HEK293T (cell line): ENCODE measurements at regions not wholly inside any gene's neighbourhood (a gene's known extent, or its start where the extent isn't known, plus 50 kb on each side); places are given as distances from the start of the nearest gene placed in this dataset.
A peak's percentile ranks its signal among the peaks of the same experiment; 100 is the strongest.

ENCODE experiments used
- CTCF ChIA-PET: fragments of 350-600 bp; formaldehyde crosslinking; extraction: SDS; loops from one replicate; lab custom pipeline; 2021; ENCODE audit warnings: antibody characterized with exemption, inconsistent platforms; lab: Yijun Ruan, JAX
- POLR2A ChIA-PET: fragments of 350-600 bp; formaldehyde crosslinking; extraction: SDS; loops from one replicate; lab custom pipeline; 2020; ENCODE audit warnings: antibody characterized with exemption, inconsistent platforms; lab: Yijun Ruan, JAX
- DNase-seq: peaks from one replicate; pipeline ENCODE4 v3.0.0; 2012; ENCODE audit warnings: mixed read lengths; ENCODE audit errors: extremely low spot score
- ARNT ChIP-seq: fragments of 450-650 bp; IDR thresholded peaks from 2 replicates; pipeline ENCODE4 v1.6.1; 2017; ENCODE audit warnings: mild to moderate bottlenecking
- BHLHE40 ChIP-seq: fragments of 450-650 bp; IDR thresholded peaks from 2 replicates; pipeline ENCODE4 v1.6.1; 2016; ENCODE audit warnings: mild to moderate bottlenecking, moderate library complexity, borderline replicate concordance
- CTBP1 ChIP-seq: fragments of 450-650 bp; IDR thresholded peaks from 2 replicates; pipeline ENCODE4 v1.6.1; 2016; ENCODE audit warnings: borderline replicate concordance
- ELF4 ChIP-seq: fragments of 450-650 bp; IDR thresholded peaks from 2 replicates; pipeline ENCODE4 v1.6.1; 2017; ENCODE audit warnings: antibody characterized with exemption
- FOXA1 ChIP-seq: fragments of 450-650 bp; IDR thresholded peaks from 2 replicates; pipeline ENCODE4 v1.6.1; 2016; ENCODE audit warnings: mild to moderate bottlenecking
- FOXK2 ChIP-seq: fragments of 450-650 bp; IDR thresholded peaks from 2 replicates; pipeline ENCODE4 v1.6.1; 2016; ENCODE audit warnings: mild to moderate bottlenecking
- FOXM1 ChIP-seq: fragments of 450-650 bp; IDR thresholded peaks from 2 replicates; pipeline ENCODE4 v1.6.1; 2017; ENCODE audit warnings: mild to moderate bottlenecking, borderline replicate concordance
- HDGF ChIP-seq: fragments of 450-650 bp; IDR thresholded peaks from 2 replicates; pipeline ENCODE4 v1.6.1; 2017; ENCODE audit warnings: antibody characterized with exemption, borderline replicate concordance
- L3MBTL2 ChIP-seq: fragments of 450-650 bp; conservative IDR thresholded peaks from 2 replicates; pipeline ENCODE4 v1.6.1; 2016; ENCODE audit warnings: mild to moderate bottlenecking
- LEF1 ChIP-seq: fragments of 450-650 bp; IDR thresholded peaks from 2 replicates; pipeline ENCODE4 v1.6.1; 2017; ENCODE audit warnings: mild to moderate bottlenecking, borderline replicate concordance
- NFRKB ChIP-seq: fragments of 450-650 bp; IDR thresholded peaks from 2 replicates; pipeline ENCODE4 v1.6.1; 2016; ENCODE audit warnings: mild to moderate bottlenecking, moderate library complexity
- PKNOX1 ChIP-seq: fragments of 450-650 bp; IDR thresholded peaks from 2 replicates; pipeline ENCODE4 v1.6.1; 2016
- SP1 ChIP-seq: fragments of 450-650 bp; IDR thresholded peaks from 2 replicates; pipeline ENCODE4 v1.6.1; 2017
- SUZ12 ChIP-seq: fragments of 450-650 bp; IDR thresholded peaks from 2 replicates; pipeline ENCODE4 v1.6.1; 2016; ENCODE audit warnings: mild to moderate bottlenecking
- TARDBP ChIP-seq: fragments of 450-650 bp; IDR thresholded peaks from 2 replicates; pipeline ENCODE4 v1.6.1; 2016
- ZNF384 ChIP-seq: fragments of 450-650 bp; IDR thresholded peaks from 2 replicates; pipeline ENCODE4 v1.6.1; 2016

- no peak for DNase-seq
- ChIA-PET POLR2A (no interaction called here), CTCF (no interaction called here)
- TF ChIP-seq NFRKB: no peak
- no peak for TF ChIP-seq SUZ12
- no peak for TF ChIP-seq L3MBTL2
- TF ChIP-seq FOXK2: no peak
- no peak for TF ChIP-seq FOXM1
- no peak for TF ChIP-seq ZNF384
These were observed 401.7 kb downstream of the TLL1 start for GRCh38 chr4:166274775-166275174.

DNA sequence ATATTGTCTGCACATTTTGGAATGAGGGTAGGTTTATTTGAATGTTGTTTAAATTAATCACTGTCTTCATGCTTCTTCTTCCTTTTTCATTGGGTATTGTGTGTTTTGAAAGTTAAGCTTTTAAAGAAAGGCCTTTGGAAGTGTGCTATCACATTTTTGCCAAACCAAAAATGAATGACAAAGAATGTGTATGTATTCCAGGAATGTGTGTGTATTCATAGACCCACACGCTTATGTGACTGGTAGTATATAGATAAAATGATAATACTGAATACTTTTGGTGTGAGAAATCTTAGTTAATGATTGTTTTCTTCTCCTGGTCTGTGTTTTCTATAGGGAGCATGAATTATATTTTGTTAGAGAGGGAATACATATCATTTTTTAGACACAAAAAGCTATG, 404.4 kb downstream of the TLL1 start:
- no peak for DNase-seq
- ChIA-PET CTCF (no interaction called here), POLR2A (no interaction called here)
- TF ChIP-seq ZNF384: no peak
- TF ChIP-seq ELF4: no peak
- no peak for TF ChIP-seq FOXM1
- TF ChIP-seq L3MBTL2: no peak
- TF ChIP-seq BHLHE40: no peak
- TF ChIP-seq CTBP1: no peak
- TF ChIP-seq TARDBP: no peak
- TF ChIP-seq SUZ12: no peak
- no peak for TF ChIP-seq HDGF
- no peak for TF ChIP-seq NFRKB
- TF ChIP-seq FOXA1: no peak
- no peak for TF ChIP-seq ARNT
- TF ChIP-seq FOXK2: no peak
- TF ChIP-seq SP1: no peak
- TF ChIP-seq LEF1: no peak

DNA sequence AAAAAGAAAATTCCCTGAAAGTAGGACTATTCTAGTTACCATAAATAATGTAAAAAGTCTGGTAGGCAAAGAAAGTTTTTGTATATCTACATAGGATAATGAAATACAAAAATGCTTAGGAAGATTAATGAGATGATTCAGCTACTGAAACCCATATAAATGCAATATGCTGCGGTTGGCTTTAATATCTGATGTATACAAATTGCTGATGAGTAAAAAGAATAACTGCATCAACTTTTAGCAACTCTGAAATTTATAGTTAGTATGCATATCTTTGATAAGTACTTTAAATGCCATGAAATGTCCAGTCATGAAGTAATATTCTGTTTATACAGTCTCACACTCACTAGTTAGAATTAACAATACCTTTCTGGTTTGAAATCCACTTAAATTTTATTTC, 404.8 kb downstream of the TLL1 start:
- TF ChIP-seq BHLHE40 (no peak), ELF4 (no peak), FOXK2 (no peak), L3MBTL2 (no peak), SP1 (no peak), FOXA1 (no peak)
- ChIA-PET POLR2A (no interaction called here), CTCF (no interaction called here)
- no peak for DNase-seq

- no peak for TF ChIP-seq FOXM1
- no peak for TF ChIP-seq ARNT
- no peak for TF ChIP-seq HDGF
- no peak for TF ChIP-seq TARDBP
- TF ChIP-seq ZNF384: no peak
- no peak for TF ChIP-seq ELF4
- no peak for TF ChIP-seq NFRKB
- no peak for TF ChIP-seq SUZ12
- POLR2A ChIA-PET: no interaction called here
- no peak for DNase-seq
- CTCF ChIA-PET: no interaction called here
These were observed 406.2 kb downstream of the TLL1 start for GRCh38 chr4:166279261-166279660.

DNA sequence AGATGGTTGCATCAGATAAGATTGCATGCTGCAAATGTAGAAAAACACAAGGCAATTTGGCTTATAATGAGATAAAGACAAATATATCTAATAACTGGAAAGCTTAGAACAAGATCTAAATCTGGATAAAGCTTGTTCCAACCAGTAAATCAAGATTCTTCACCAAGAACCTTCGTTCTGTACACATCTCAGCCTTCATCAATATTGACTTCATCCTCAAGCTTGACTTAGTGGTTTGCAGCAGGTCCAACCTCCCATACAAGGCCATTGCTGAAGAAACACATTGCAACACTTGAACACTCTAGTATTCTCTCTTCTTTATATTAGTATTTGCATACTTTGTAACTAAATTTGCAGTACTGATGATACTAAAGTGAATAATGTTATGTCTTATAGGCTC, 407.6 kb downstream of the TLL1 start:
- TF ChIP-seq L3MBTL2 (no peak), PKNOX1 (no peak), BHLHE40 (no peak), ARNT (no peak), CTBP1 (no peak), TARDBP (no peak), FOXK2 (no peak), ZNF384 (no peak), SP1 (no peak), ELF4 (no peak), SUZ12 (no peak), LEF1 (no peak), FOXM1 (no peak), NFRKB (no peak), HDGF (no peak), FOXA1 (no peak)
- CTCF ChIA-PET: no interaction called here
- POLR2A ChIA-PET: no interaction called here
- no peak for DNase-seq

DNA sequence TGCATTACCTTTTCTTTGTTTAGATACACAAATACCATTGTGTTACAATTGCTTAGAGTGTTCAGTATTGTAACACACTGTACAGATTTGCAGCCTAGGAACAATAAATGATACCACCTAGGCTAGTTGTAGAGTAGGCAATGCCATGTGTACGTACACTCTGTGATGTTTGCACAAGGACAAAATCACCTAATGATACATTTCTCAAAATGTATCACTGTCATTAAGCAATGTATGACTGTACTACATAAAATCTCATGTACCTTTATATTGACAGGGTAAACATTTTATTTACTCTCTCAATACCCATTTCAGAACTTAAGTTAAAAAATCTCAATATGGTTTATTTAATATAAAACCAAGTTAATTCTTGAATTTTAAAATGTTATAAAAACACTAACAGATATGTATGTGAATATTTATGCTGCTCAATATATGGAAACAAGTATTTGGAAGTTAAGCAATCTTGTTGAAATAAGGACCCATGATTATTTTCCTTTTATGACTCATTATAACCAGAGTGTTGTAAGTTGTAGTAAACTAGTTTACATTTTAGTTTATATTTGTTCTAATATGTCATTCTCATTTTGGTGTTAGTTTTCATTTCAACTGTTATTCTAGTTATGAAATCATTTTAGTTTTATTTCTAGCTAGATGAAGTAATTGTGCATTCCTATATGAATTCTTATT, 409.2 kb downstream of the TLL1 start:
- POLR2A ChIA-PET: no interaction called here
- no peak for DNase-seq
- TF ChIP-seq L3MBTL2: no peak
- TF ChIP-seq BHLHE40: no peak
- no peak for TF ChIP-seq NFRKB
- no peak for TF ChIP-seq CTBP1
- CTCF ChIA-PET: no interaction called here

- ChIA-PET CTCF (no interaction called here), POLR2A (no interaction called here)
- TF ChIP-seq HDGF (no peak), PKNOX1 (peak; percentile 5; the same call in 1 of the 2 replicates)
- DNase-seq: no peak
These were observed 411.2 kb downstream of the TLL1 start for GRCh38 chr4:166284221-166284620.

DNA sequence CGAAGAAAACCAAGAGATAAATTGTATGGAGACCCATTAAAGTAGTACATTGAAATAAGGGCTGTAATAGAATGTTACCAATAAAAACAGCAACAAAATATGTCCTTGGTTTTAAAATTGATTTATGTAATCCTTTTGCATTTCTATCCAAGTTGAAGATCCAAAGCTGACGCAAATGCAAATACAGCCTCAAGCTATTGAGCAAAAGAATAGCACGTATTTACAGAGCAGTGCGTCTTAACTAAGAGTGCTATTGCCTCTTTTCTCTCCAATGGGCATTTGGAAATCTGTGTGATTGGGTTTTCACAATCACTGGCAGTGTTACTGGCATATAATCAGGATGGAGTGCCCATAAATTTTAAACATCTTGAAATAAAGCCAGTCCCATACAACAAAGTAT, 417.4 kb downstream of the TLL1 start:
- no peak for DNase-seq
- no peak for TF ChIP-seq HDGF
- TF ChIP-seq ARNT: no peak
- TF ChIP-seq BHLHE40: no peak
- no peak for TF ChIP-seq PKNOX1
- TF ChIP-seq FOXK2: no peak
- no peak for TF ChIP-seq ELF4
- no peak for TF ChIP-seq CTBP1
- no peak for TF ChIP-seq TARDBP
- TF ChIP-seq NFRKB: no peak
- TF ChIP-seq FOXA1: no peak
- TF ChIP-seq SUZ12: no peak
- TF ChIP-seq SP1: no peak
- no peak for TF ChIP-seq L3MBTL2
- no peak for TF ChIP-seq ZNF384
- TF ChIP-seq LEF1: no peak
- TF ChIP-seq FOXM1: no peak
- POLR2A ChIA-PET: no interaction called here
- CTCF ChIA-PET: no interaction called here
